Sciatic nerve (tissue), 2 donors: ENCODE measurements at regions not wholly inside any gene's neighbourhood (a gene's known extent, or its start where the extent isn't known, plus 50 kb on each side); places are given as distances from the start of the nearest gene placed in this dataset.
"Not testable (repeated sequence)": the region's sequence is repeated elsewhere in the genome, so short reads cannot be mapped to it uniquely, and the experiment has no call there.

Source experiments
- ATAC-seq: fragments of 200-7000 bp; cut with Tn5 transposase; one replicate; pipeline ENCODE4 v1.9.1; 2020; ENCODE audit warnings: mild to moderate bottlenecking, moderate library complexity
- DNase-seq: peaks from one replicate; pipeline ENCODE4 v3.0.0-alpha.2; 2020; ENCODE audit warnings: low spot score
- intact Hi-C: fragments of 100-400 bp; cut with DNase I; formaldehyde crosslinking; loops from one replicate; pipeline ENCODE4 v1.14.2; 2022
- donor health status: DM: no; HTN: no; CAD: no.
- donor health status: DM: no; HTN: no; CAD: no.

GRCh38 chr10:8359467-8359866 lies 305.0 kb downstream of the GATA3 start:
- DNase-seq = no peak
- intact Hi-C loops = no loop called here
- ATAC-seq = no peak

DNA sequence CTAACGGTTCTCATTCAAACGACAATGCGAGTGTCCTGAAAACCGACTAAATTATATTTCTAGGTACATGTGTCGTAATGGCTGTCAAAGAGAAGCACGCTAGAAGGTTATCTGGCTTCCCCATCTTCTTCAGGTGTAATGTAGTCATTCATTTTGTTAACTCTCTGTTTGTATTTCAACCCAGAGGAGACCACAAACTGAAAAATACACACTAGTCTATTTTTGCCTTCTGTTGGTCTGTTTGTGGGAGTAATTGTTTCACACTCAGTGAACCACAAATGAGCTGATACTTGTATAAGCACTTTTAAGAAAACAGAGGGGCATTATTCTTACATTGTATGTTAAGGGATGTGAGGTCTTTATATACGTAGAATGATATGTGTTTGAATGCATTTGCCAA lies 305.9 kb downstream of the GATA3 start:
- ATAC-seq (no peak), DNase-seq (no peak)
- intact Hi-C loops = no loop called here

DNA sequence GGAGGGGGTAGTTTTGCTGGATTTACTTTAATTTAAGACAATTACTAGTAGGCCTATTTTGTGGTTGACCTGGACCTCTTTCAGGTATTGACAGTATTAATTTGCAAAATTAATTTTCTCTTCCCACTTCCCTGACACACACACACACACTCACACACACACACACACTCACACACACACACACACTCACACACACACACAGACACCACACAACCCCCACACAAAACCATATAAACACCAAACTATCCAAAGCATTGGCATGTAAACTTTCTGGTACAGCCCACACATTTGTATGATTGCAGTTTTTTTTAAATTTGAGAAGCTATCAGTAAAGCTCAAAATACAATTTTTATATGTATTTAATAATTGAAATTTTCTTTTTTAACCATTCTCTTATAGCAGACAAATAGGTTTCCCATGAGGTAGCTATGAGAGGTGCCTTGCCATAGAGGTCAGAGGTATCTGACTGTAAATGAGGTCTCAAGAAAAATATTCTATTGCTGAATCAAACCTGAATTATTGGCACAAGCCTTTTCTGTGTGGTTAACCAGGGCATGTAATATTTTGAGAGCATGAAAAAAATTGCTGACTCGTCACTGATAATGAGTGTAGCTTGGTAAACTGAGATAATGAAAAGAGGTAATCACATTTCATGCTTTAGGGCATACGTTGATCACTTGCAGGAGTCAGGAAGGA lies 306.5 kb downstream of the GATA3 start:
- ATAC-seq = no peak
- DNase-seq = no peak
- intact Hi-C loops = no loop called here

GRCh38 chr10:8361510-8361844 lies 307.0 kb downstream of the GATA3 start:
- ATAC-seq = no peak
- intact Hi-C loops = no loop called here
- no peak for DNase-seq

DNA sequence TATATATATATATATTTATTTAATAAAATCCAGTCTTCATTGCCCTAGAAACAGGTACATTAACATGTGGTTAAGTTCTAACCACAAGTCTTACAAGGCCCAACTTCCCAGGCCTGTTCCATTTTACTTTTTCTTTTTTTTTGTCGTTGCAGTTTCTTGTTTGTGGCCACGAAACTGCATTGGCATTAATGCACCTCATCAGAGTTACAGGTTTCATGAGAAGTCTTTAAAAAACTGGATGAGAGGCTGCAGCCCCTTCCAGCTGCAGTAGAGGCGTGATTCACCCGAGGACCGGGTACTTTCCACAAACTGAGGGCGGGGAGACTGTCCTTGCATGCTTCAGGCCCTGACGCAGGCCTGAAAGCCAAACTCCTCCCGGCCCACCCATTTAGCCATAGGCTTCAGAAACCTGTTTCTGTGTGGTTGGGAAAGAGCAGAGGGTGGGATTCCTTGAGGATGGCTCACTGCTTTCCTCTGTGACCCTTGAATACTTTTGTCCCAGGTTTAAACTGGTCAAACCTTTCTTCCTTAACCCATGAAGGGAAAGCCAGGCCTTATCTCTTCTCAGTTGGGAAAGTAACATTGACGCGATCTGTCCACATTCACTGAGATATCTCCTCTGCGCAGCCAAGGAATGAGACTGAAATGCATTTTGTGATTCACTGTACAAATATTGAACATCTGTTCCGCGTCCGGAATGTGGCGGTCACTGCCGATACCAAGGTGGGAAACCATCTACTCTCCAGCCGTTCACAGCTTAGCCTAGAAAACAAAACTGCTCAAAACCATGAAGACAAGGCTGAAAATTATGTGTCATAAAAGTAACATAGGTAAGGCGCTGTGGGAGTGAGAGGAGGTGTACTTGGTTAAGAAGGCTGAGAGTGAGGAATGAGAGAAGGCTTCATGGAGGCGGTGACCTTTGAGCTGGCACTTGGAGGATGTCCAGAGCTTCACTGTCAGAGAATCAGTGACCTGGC lies 311.7 kb downstream of the GATA3 start:
- ATAC-seq = no peak
- intact Hi-C loops = no loop called here
- no peak for DNase-seq

GRCh38 chr10:8367672-8368411 lies 313.4 kb downstream of the GATA3 start:
- intact Hi-C loops, DNase-seq, ATAC-seq: not testable (repeated sequence)

DNA sequence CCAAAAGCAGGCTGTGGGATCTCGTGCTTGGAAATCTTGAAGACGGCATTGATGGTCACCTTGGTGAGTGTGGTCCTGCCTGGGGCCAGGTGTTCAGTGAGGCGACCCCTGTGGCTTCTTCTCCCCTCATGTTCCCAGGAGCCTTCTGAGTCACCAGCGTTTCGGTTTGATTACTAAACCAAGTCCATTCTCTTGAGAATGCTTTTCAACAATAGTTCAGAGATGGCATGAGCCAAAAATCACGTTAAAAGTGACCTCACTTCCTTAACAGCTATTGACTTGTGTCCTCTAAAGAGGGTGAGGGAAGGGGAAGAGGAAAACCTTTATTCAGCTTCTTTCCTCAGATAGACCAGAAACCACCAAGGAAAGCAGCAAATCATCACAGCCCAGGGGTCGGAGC lies 315.2 kb downstream of the GATA3 start:
- DNase-seq = no peak
- no peak for ATAC-seq
- intact Hi-C loops = no loop called here

GRCh38 chr10:8374334-8374733 lies 319.8 kb downstream of the GATA3 start:
- intact Hi-C loops = no loop called here

GRCh38 chr10:8375137-8375536 lies 320.6 kb downstream of the GATA3 start:
- intact Hi-C loops = no loop called here
- ATAC-seq = no peak
- DNase-seq = no peak

More at GRCh38 chr10:8374334-8374733, 319.8 kb downstream of the GATA3 start:
- ATAC-seq = no peak
- no peak for DNase-seq

- no peak for DNase-seq
- ATAC-seq = no peak
- intact Hi-C loops = no loop called here
Measured at GRCh38 chr10:8378198-8378983, 323.9 kb downstream of the GATA3 start.

- DNase-seq (no peak), ATAC-seq (no peak)
- intact Hi-C loops = no loop called here
Measured at GRCh38 chr10:8379906-8380832, 325.7 kb downstream of the GATA3 start.

GRCh38 chr10:8380833-8381496 lies 326.5 kb downstream of the GATA3 start:
- ATAC-seq = no peak
- no peak for DNase-seq
- intact Hi-C loops = no loop called here

GRCh38 chr10:8386781-8387180 lies 332.3 kb downstream of the GATA3 start:
- ATAC-seq (no peak), DNase-seq (no peak)
- intact Hi-C loops = no loop called here

DNA sequence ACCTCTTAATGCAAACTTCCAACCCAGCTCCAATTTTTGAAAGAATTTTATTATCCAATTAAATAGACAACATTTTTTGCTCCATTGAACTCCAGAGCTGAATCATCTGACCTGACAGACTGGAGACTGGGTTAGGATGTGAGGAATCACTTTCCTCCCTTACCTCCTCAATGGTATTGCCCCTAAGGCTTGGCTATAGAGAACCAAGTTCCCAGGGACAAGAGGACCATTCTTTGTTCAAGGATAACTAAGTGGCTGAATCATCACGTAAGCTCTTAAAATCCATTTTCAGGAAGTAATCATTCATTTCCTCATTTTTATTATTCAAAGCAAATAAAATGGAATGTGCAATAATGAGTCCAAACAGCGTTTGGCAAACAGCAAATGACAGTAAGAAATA lies 335.1 kb downstream of the GATA3 start:
- ATAC-seq (no peak), DNase-seq (no peak)
- intact Hi-C loops = no loop called here

DNA sequence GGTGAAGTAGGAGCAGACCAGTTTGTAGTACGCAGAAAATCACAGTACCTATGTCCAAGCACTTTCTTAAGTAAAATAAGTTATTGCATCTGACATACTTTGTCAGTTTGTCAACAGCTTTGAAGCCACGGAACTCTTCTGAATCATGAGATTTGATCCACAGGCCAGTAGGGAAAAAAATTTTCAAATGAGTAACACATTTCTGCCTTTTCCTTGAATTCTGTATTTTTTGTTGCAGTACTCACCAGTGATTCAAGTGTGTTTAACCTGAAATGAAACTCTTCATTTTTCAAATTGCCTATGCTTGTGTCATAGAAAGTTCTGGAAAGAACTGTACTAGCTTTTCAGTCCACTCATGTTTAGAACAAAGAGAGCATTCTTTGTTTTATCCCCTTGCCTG lies 337.7 kb downstream of the GATA3 start:
- no peak for ATAC-seq
- no peak for DNase-seq
- intact Hi-C loops = no loop called here

- ATAC-seq (no peak), DNase-seq (no peak)
- intact Hi-C loops = no loop called here
Measured at GRCh38 chr10:8393531-8393930, 339.0 kb downstream of the GATA3 start.

- no peak for ATAC-seq
Measured at GRCh38 chr10:8396675-8397074, 342.2 kb downstream of the GATA3 start.

More at GRCh38 chr10:8396675-8397074, 342.2 kb downstream of the GATA3 start:
- intact Hi-C loops = no loop called here
- DNase-seq = no peak
